Peyer's patch (tissue), 4 donors: ENCODE measurements at regions not wholly inside any gene's neighbourhood (a gene's known extent, or its start where the extent isn't known, plus 50 kb on each side); places are given as distances from the start of the nearest gene placed in this dataset.

ENCODE experiments used
- CTCF ChIP-seq, 6 experiments: fragments of 450-650 bp in 4 of 6; fragments of 200-600 bp in 2 of 6; sonication (generic) in 1 of 6; IDR thresholded peaks; one replicate each; pipeline ENCODE4 v1.5.1; 2017 to 2019; ENCODE audit warnings: antibody characterized with exemption in 6 of 6, mild to moderate bottlenecking in 3 of 6, moderate library complexity in 1 of 6
- POLR2A ChIP-seq, 2 donors: fragments of 450-650 bp; IDR thresholded peaks; one replicate each; pipeline ENCODE4 v1.5.1; 2017; ENCODE audit warnings: antibody characterized with exemption in 2 of 2, mild to moderate bottlenecking in 2 of 2, moderate library complexity in 2 of 2

- TF ChIP-seq CTCF (IDR thresholded peaks at IDR 0.05), result no peak
- TF ChIP-seq POLR2A (IDR thresholded peaks at IDR 0.05), result no peak
Observed at GRCh38 chr5:8097146-8097545, 228.2 kb downstream of the MTRR start.
